ENCODE measurements at regions not wholly inside any gene's neighbourhood (a gene's known extent, or its start where the extent isn't known, plus 50 kb on each side); places are given as distances from the start of the nearest gene placed in this dataset.

- H3K4me3 ChIP-seq (ENCODE audit: low read length, poor library complexity, severe bottlenecking): no peak overlapping the region
- no peaks in the 10 kb centered on the region; the same call in 1 of the 2 replicates for H3K9me3 ChIP-seq (ENCODE audit: insufficient read depth, low read depth, low read length)
- no peaks in the 10 kb centered on the region for H3K79me2 ChIP-seq (ENCODE audit: insufficient read depth, low read length)
- H3K4me1 ChIP-seq (ENCODE audit: insufficient read depth, low read length, poor library complexity, severe bottlenecking): no peaks in the 10 kb centered on the region
- no peak overlapping the region for H3K4me2 ChIP-seq (ENCODE audit: low read depth, low read length, poor library complexity, severe bottlenecking)
- no peak for TF ChIP-seq EZH2phosphoT487 (IDR thresholded peaks at IDR 0.05; ENCODE audit: borderline replicate concordance)
- TF ChIP-seq, protein P1, sequence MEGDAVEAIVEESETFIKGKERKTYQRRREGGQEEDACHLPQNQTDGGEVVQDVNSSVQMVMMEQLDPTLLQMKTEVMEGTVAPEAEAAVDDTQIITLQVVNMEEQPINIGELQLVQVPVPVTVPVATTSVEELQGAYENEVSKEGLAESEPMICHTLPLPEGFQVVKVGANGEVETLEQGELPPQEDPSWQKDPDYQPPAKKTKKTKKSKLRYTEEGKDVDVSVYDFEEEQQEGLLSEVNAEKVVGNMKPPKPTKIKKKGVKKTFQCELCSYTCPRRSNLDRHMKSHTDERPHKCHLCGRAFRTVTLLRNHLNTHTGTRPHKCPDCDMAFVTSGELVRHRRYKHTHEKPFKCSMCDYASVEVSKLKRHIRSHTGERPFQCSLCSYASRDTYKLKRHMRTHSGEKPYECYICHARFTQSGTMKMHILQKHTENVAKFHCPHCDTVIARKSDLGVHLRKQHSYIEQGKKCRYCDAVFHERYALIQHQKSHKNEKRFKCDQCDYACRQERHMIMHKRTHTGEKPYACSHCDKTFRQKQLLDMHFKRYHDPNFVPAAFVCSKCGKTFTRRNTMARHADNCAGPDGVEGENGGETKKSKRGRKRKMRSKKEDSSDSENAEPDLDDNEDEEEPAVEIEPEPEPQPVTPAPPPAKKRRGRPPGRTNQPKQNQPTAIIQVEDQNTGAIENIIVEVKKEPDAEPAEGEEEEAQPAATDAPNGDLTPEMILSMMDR (conservative IDR thresholded peaks at IDR 0.05; ENCODE audit: low read length): no peak
- no peaks in the 10 kb centered on the region for H3K36me3 ChIP-seq (ENCODE audit: insufficient read depth, low read length)
- no peak overlapping the region for H2AFZ ChIP-seq (ENCODE audit: low read length)
- H3F3A ChIP-seq (ENCODE audit: low read depth): no peaks in the 10 kb centered on the region
- H3K9me2 ChIP-seq (replicated peaks; ENCODE audit: low read depth, low read length): no peaks in the 10 kb centered on the region
- no peaks in the 10 kb centered on the region for H3K27me3 ChIP-seq (ENCODE audit: insufficient read depth, low read length, poor library complexity, severe bottlenecking)
- H3K9ac ChIP-seq (ENCODE audit: low read depth, low read length, poor library complexity, severe bottlenecking): no peak overlapping the region
- no peaks in the 10 kb centered on the region for H4K20me1 ChIP-seq (ENCODE audit: insufficient read depth, low read length, poor library complexity, severe bottlenecking)
These were observed 147.7 kb downstream of the WDR11 start for GRCh38 chr10:120998782-120999285.

GRCh38 chr10:120999868-121000267, 148.7 kb downstream of the WDR11 start:
- H3K9me2 ChIP-seq (replicated peaks; ENCODE audit: low read depth, low read length): no peaks in the 10 kb centered on the region
- H3F3A ChIP-seq (ENCODE audit: low read depth): no peaks in the 10 kb centered on the region
- no peaks in the 10 kb centered on the region for H3K4me1 ChIP-seq (ENCODE audit: insufficient read depth, low read length, poor library complexity, severe bottlenecking)
- no peaks in the 10 kb centered on the region for H3K36me3 ChIP-seq (ENCODE audit: insufficient read depth, low read length)
- H3K9me3 ChIP-seq (ENCODE audit: insufficient read depth, low read depth, low read length): no peaks in the 10 kb centered on the region; the same call in 1 of the 2 replicates
- H2AFZ ChIP-seq (ENCODE audit: low read length): no peak overlapping the region
- TF ChIP-seq EZH2phosphoT487 (IDR thresholded peaks at IDR 0.05; ENCODE audit: borderline replicate concordance): no peak
- TF ChIP-seq, protein P1 (conservative IDR thresholded peaks at IDR 0.05; ENCODE audit: low read length): no peak
- no peak overlapping the region for H3K4me3 ChIP-seq (ENCODE audit: low read length, poor library complexity, severe bottlenecking)
- no peaks in the 10 kb centered on the region for H4K20me1 ChIP-seq (ENCODE audit: insufficient read depth, low read length, poor library complexity, severe bottlenecking)
- H3K4me2 ChIP-seq (ENCODE audit: low read depth, low read length, poor library complexity, severe bottlenecking): no peak overlapping the region
- no peaks in the 10 kb centered on the region for H3K79me2 ChIP-seq (ENCODE audit: insufficient read depth, low read length)
- no peak overlapping the region for H3K9ac ChIP-seq (ENCODE audit: low read depth, low read length, poor library complexity, severe bottlenecking)
- H3K27me3 ChIP-seq (ENCODE audit: insufficient read depth, low read length, poor library complexity, severe bottlenecking): no peaks in the 10 kb centered on the region

GRCh38 chr10:121002586-121003205, 151.5 kb downstream of the WDR11 start:
- H3K9me2 ChIP-seq (replicated peaks; ENCODE audit: low read depth, low read length): no peaks in the 10 kb centered on the region
- no peak overlapping the region for H3K9ac ChIP-seq (ENCODE audit: low read depth, low read length, poor library complexity, severe bottlenecking)
- H3K9me3 ChIP-seq (ENCODE audit: insufficient read depth, low read depth, low read length): peaks cover 15% of the 10 kb centered on the region; the same call in 1 of the 2 replicates
- H4K20me1 ChIP-seq (ENCODE audit: insufficient read depth, low read length, poor library complexity, severe bottlenecking): no peaks in the 10 kb centered on the region
- H3F3A ChIP-seq (ENCODE audit: low read depth): no peaks in the 10 kb centered on the region
- no peaks in the 10 kb centered on the region for H3K27me3 ChIP-seq (ENCODE audit: insufficient read depth, low read length, poor library complexity, severe bottlenecking)
- H3K36me3 ChIP-seq (ENCODE audit: insufficient read depth, low read length): no peaks in the 10 kb centered on the region
- no peak overlapping the region for H2AFZ ChIP-seq (ENCODE audit: low read length)
- no peaks in the 10 kb centered on the region for H3K79me2 ChIP-seq (ENCODE audit: insufficient read depth, low read length)
- H3K4me1 ChIP-seq (ENCODE audit: insufficient read depth, low read length, poor library complexity, severe bottlenecking): no peaks in the 10 kb centered on the region
- TF ChIP-seq, protein P1 (conservative IDR thresholded peaks at IDR 0.05; ENCODE audit: low read length): no peak
- no peak for TF ChIP-seq EZH2phosphoT487 (IDR thresholded peaks at IDR 0.05; ENCODE audit: borderline replicate concordance)
- no peak overlapping the region for H3K4me2 ChIP-seq (ENCODE audit: low read depth, low read length, poor library complexity, severe bottlenecking)
- H3K4me3 ChIP-seq (ENCODE audit: low read length, poor library complexity, severe bottlenecking): no peak overlapping the region
